ENCODE measurements at regions not wholly inside any gene's neighbourhood (a gene's known extent, or its start where the extent isn't known, plus 50 kb on each side); places are given as distances from the start of the nearest gene placed in this dataset.
"Not testable (repeated sequence)": the region's sequence is repeated elsewhere in the genome, so short reads cannot be mapped to it uniquely, and the experiment has no call there.

DNA sequence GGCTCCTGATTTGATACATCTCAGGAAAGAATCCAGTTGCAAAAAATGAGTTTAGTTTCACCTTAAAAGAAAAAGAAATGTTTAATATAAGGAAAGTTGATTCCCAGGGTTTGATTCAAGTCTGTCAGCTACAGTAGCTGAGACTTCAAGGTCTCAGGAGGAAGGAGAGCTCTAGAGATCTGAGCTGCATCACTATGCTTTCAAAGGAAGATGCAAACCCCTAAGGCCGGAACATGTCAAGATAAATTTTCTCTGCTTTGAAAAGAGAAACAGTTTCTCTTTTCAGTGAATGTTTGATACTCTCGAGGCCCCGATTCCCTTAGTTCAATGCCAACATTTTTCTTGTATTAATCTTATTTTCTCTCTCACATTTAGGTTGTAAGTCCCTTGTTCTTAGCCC lies 128.6 kb downstream of the RGPD3 start:
- DNase-seq = no peak

DNA sequence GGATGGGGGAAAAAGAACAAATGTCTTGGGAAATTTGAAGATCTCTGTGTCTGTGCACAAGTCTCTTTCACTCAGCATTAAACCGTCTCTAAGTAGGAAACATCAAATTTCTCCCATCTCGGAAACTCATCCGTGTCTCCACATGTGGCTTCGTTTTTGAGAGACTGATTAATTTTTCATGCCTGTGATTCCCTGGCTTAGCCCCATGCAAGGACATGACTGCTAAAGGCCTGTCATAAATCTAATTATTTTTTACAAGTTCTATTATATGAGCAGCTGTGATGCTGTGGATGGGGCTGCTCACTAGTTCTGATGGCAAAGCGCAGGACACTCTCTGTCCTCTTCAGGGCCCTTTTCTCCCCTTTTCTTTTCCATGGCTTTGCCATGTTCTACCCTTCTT lies 129.1 kb downstream of the RGPD3 start:
- DNase-seq = no peak

DNA sequence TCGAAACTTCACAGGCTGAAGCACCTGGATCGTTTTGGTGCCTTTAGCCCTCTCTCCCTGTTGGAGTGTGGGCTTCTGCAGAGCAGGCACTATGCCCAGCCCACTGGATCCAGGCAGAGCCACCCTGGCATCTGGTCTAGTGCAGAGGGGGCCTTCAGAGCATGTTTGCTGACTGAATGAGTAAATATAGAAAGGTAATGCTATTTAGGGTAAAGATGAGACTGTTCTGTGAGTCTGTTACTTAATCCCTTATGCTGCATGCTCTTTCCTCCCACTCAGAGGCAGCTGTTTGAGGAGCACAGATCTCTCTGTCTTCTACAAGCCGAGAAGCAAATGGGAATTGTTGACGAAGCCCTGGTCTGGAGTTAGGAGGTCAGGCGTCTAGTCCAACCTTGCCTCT lies 130.2 kb downstream of the RGPD3 start:
- DNase-seq = no peak

DNA sequence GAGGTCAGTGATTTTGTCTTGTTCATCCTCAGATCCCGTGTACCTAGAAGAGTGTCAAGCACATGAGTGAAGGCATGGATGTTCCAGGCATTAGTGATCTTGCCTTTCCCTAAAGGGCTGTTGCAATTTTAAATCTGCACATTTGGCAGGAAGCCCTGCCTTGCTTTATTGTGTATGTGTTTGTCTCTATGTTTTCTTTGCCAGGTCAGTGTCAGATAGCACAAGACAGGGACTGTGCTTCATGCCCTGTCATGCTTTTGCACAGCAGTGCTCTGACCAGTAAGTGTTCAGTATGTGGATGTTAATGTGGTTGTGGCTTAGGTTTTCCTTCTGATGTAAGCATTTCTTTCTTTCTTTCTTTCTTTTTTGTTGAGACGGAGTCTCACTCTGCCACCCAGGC lies 131.5 kb downstream of the RGPD3 start:
- no peak for DNase-seq

DNA sequence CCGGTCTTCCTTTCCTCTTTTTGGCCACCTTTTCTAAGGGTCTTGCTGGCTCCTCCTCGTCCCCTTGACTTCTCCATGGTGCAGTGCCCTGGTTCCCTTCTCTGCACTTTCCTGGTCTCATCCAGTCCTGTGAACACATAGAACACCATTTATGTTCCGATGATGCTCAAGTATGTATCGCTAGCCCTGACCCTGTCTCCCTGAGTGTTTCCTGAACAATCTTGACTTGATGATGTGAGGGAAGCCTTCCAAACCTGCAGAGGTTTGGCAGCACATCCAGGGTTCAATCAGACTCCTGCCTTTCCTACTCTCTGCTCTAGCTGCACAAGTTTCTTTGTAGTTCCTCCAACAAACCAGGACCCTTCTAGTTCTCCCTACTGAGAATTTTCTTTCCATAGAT lies 132.1 kb downstream of the RGPD3 start:
- no peak for DNase-seq

DNA sequence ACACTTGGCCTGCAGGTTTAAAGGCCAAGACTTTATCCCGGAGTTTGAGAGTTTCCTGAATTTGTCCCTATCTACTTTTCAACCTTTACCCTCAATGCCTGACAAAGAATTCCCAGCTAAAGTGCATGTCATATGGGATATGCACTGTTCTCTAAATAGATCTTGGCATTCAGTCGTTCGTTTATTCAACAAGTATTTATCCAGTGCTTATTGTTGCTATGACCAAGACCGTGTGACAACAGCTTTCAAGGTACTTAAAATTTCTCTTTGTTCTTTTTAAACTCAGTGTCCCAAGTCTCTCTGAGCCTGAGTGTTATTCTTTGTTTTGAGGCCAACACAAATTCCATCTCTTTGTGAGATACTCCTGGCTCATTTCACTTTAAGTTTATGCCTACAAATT lies 133.4 kb downstream of the RGPD3 start:
- no peak for DNase-seq

DNA sequence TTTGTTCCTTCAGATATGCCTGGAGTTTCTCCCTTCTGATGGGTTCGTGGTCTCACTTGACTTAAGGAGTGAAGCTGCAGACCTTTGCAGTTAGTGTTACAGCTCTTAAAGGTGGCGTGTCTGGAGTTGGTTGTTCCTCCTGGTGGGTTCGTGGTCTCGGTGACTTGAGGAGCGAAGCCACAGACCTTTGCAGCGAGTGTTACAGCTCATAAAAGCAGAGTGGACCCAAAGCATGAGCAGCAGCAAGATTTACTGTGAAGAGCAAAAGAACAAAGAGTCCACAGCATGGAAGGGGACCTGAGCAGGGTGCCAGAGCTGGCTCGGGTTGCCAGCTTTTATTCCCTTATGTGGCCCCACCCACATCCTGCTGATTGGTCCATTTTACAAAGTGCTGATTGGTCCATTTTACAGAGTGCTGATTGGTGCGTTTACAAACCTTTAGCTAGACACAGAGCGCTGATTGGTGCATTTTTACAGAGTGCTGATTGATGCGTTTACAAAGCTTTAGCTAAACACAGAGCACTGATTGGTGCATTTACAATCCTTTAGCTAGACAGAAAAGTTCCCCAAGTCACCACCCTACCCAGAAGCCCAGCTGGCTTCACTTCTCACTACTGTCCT lies 134.8 kb downstream of the RGPD3 start:
- DNase-seq = not testable (repeated sequence)

DNA sequence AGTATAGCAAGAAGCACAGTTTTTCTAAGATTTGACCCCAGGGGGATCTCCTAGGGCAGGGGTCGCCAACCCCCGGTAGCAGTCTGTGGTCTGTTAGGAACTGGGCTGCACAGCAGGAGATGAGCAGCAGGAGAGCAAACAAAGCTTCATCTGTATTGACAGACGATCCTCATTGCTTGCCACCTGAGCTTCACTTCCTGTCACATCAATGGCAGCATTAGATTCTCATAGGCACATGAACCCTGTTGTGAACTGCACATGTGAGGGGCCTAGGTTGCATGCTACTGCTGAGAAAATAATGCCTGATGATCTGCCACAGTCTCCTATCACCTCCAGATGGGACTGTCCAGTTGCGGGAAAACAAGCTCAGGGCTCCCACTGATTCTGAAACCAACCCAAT lies 136.2 kb downstream of the RGPD3 start:
- DNase-seq = no peak

DNA sequence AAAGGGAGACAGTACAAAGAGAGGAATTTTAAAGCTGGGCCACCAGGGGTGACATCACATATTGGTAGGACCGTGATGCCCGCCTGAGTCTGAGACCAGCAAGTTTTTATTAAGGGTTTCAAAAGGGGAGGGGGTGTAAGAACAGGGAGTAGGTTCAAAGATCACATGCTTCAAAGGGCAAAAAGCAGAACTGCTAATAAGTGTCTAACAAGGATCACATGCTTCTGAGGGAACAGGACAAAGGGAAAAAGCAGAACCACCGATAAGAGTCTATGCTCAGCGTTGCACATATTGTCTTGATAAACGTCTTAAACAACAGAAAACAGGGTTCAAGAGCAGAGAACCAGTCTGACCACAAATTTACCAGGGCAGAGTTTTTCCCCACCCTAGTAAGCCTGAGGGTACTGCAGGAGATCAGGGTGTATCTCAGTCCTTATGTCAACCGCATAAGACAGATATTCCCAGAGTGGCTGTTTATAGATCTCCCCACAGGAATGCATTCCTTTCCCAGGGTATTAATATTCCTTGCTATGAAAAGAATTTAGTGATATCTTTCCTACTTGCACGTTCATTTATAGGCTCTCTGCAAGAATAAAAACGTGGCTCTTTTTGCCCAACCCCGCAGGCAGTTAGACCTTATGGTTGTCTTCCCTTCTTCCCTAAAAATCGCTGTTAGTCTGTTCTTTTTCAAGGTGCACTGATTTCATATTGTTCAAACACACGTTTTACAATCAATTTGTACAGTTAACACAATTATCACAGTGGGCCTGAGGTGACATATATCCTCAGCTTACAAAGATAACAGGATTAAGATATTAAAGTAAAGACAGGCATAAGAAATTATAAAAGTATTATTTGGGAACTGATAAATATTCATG lies 136.5 kb upstream of the UXS1 start:
- not testable (repeated sequence) for DNase-seq

DNA sequence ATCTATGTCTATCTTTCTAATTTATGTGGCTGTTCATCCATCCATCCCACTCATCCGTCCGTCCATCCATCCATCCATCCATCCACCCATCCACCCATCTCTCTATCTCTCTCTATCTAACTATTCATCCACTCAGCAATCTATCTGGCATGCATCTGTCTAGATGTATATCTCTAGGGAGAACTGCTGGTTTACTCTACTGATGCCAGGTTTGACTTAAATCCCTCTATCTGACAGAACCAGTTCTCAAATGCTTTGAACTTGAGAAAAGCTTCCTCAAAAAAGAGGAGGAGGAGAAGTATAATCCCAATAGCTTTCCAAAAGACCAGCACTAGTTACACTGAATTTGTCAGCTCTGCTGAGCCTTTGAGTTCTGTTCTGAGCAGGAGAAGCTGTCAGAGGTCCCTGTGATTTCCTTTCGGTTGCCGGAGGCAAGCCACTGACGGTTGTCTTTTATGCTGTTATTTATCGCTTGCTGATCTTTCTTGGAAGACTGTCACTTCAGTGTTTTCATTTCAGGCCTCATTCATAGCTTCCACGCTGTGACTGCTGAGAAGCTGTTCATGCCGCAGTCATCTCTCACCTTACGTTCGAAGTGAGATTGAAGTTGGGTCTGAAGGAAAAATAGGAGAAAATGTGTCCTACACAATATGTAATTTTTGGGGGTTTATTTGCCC lies 129.4 kb upstream of the UXS1 start:
- no peak for DNase-seq

DNA sequence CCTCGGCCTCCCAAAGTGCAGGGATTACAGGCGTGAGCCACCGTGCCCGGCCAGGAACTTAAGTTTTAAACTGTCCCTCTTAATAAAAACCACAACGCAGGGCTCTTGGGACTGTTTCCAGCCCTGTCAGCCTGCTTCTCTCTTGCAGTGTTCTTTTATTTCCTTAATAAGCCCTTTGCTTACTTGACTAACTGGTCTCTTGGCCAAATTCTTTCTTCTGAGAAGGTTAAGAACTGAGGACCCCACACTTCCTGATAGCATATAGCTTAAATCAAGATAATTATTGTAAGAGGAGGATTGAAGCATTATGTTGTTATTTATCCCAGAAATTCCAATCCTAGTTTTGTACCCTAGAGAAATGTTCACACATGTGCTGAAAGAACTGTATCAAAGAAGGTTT lies 128.2 kb upstream of the UXS1 start:
- DNase-seq = no peak

DNA sequence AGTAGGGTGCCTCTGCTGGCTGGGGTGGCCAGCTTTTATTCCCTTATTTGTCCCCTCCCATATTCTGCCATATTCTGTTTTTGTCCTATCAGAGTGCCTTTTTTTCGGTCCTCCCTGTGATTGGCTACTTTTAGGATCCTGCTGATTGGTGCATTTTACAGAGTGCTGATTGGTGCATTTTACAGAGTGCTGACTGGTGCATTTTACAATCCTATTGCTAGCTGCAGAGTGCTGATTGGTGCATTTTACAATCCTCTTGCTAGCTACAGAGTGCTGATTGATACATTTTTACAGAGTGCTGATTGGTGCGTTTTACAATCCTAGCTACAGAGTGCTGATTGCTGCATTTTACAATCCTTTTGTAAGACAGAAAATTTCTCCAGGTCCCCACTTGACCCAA lies 126.3 kb upstream of the UXS1 start:
- not testable (repeated sequence) for DNase-seq

DNA sequence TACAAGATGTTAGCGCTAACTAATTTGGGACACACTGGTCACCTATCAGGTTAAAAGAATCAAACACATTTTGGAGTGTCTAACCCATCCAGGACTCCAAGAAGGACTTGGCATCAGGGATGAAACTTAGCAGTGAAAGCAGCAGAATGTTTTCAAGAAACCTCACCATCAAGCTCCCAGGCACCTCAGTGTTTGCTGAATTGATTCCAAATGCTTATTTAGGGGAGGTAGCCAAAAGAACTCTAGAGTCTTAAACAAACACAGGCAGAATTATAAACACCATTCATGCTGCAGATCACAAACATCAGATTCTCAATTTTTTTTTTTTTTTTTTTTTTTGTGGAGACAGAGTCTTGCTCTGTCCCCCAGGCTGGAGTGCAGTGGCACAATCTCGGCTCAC lies 122.8 kb upstream of the UXS1 start:
- DNase-seq = no peak

DNA sequence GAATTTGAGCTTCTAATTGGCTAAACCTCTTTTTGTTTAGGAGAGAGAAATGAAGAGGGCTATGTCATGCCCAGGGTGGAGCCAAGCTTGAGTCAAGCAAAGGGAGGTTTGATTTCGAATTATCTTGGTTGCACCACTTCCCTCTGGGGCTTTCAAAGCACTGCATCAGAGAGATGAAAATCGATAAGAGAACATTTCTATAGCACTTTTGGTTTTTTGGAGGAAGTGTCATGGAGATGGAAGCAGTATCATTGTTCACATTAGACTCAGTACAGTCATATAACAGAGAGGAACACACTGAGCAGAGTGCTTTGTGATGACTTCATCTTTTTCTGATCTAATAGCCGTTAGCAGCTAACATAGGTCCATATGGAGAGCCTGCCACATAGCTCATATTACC lies 120.3 kb upstream of the UXS1 start:
- no peak for DNase-seq

DNA sequence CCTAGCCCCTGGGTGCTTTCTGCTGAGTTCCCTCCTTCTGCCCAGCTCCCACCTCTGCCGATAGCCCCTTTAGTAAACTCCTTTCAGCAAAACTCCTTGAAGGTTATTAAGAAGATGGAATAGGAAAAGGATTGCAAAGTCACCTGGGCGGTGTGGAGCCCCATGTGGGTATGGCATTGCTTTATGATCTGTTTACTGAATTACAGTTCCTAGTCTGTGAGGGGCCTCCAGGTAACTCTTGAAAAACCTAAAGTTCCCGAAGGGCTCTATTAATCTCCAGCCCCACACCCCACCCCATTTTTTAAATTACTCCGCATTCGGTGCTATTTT lies 116.9 kb upstream of the UXS1 start:
- DNase-seq = no peak

DNA sequence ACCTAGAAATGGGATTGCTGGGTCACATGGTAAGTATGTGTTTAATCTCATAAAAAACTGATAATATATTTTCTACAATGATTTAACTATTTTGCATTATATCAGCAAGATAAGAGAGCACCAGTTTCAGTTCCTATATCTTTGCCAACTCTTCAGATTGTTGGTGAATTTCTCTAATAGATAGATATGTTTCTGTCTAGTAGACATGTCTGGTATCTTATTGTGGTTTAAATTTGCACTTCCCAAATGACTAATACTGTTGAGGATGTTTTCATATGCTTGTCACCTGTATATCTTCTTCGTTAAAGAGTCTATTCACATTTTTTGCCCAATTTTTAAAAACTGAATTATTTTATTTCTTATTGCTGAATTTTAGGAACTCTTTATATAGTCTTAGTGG lies 113.8 kb upstream of the UXS1 start:
- no peak for DNase-seq

DNA sequence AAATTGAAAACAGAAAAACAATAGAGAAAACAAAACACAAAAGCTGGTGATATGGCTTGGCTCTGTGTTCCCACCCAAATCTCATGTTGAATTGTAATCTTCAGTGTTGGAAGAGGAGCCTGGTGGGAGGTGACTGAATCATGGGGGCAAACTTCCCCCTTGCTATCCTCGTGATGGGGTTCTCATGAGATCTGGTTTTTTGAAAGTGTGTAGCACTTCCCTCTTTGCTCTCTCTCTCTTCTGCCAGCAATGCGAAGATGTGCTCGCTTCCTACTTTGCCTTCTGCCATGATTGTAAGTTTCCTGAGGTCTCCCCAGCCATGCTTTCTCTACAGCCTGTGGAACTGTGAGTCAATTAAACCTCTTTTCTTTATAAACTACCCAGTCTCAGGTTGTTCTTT lies 112.3 kb upstream of the UXS1 start:
- no peak for DNase-seq

DNA sequence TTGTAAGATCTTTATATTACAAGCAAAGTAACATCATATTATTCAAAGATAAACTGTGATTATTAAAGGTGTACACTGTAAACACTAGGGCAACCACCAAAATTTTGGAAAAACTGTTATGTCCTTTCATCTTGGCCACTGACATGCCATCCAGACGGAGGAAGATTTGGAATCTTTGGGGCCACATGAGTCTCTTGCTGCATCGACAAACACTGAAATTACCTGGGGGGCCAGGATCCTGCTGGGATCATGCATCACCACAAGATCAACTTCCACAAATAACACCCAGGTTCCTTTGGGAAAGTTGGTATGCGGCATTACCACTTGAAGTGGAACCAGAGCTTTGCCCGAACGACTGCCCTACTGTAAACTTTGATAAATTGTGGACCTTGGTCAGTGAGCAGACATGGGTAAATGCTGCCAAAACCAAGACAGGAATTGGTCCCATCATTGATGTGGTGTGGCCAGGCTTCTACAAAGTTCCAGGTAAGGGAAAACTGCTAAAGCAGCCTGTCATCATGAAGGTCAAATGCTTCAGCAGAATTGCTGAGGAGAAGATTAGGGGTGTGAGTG lies 110.6 kb upstream of the UXS1 start:
- no peak for DNase-seq

DNA sequence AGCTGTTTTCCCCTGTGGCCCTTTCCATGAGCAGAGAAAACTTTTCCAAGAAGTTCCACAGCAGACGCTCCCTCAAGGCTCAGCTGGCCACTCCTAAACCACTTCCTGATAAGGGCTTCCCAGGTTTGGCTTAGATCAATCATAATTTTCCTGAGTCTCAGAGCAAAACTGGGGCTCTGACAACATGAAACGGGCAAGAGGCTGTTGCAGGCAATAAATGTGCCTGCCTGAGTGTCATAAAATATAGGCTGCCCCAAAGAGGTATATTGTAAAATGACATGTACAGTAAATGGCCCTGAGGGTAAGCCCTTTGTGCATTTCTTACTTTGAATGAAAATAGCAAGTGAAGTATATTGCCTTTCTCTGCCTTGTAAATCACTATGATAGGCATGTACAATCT lies 105.6 kb upstream of the UXS1 start:
- no peak for DNase-seq

DNA sequence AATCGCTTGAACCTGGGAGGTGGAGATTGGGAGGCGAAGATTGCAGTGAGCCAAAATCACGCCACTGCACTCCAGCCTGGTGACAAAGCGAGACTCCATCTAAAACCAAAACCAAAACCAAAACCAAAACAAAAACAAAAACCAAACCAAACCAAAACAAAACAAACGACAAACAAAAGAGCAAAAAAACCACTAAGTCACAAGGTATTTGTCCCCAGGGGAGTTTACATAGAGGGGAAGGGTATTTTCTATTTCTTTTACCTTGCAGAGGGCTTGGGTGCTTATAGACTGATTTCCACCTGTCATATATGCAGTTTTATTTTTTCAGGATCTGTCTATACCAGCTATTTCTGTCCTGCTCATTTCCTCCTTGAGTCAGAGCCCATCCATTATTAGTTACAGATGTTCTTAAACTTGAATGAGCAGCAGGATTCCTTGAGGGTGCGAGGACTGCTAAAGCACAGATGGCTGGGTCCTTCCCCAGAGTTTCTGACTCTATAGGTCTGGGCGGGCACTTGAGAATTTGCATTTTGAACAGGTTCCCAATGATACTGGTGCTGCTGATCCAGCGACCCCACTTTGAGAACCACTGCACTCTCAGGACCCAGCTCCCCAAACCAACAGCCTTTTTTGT lies 102.2 kb upstream of the UXS1 start:
- DNase-seq = no peak

DNA sequence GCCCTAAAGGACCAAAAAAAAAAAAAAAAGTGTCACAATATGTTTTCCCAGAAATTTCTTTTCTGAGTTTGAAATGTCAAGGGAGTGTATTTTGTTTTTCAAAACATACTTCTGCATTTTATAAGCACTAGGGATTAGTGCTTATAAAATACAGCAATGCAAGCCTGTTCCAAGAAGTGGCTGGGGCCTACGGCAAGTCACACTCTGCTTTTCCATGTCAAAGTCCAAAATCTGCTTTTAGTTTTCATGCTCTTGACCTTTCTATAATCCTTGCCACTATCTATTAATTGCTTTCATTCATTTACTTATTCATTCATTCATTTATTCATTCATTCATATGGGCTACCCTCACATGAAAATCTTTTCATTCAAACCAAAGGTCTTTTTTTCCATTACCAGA lies 100.1 kb upstream of the UXS1 start:
- DNase-seq = no peak

DNA sequence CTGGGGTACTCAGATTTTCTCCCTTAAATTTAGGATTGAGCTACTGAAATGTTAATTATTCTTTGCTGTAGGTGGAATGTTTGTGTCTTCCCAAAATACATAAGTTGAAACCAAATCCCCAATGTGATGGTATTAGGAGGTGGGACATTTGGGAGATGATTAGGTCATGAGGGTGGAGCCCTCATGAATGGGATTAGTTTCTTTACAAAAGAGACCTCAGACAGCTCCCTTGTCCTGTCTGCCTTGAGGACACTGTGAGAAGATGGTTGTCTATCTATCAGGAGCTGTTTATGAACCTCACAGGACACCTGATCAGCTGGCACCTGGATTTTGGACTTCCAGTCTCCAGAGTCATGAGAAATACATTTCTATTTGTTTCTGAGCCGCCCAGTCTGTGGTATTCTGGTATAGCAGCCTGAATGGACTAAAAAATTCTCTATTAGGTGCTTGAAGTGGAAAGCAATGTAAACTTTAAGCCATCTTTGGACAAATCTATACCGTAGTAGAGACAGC lies 99.2 kb upstream of the UXS1 start:
- DNase-seq = no peak

DNA sequence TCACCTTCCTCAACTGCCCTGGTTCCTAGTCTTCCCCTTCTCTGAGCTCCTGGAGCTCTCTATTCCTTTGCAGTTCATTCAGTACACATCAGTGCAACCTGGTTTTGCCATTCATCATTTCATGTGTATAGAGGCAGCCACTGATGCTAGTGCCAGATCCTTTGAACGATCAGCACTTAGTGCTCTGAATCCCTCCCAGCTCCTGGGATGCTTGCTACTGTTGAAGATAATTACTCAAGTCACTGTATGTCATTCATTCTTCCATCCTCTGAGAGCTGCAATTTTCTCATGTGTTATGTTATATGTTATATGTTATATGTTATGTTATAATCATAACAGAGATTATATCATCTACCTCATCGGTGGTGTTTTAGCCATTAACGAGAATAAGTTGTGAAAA lies 98.5 kb upstream of the UXS1 start:
- no peak for DNase-seq

Data from stimulated activated CD4-positive, alpha-beta T cell treated with anti-CD3 and anti-CD28 coated beads, Interleukin-4, amount 100 ng/mL, for 4 hours (primary cell).